Upper lobe of left lung (tissue), 6 donors: ENCODE measurements at regions not wholly inside any gene's neighbourhood (a gene's known extent, or its start where the extent isn't known, plus 50 kb on each side); places are given as distances from the start of the nearest gene placed in this dataset.

ENCODE experiments used
- ATAC-seq, 2 donors: fragments of 200-7000 bp; cut with Tn5 transposase; one replicate each; pipeline ENCODE4 v1.9.1; 2022; ENCODE audit warnings: mild to moderate bottlenecking in 2 of 2, moderate library complexity in 2 of 2; ENCODE audit not compliant: low FRiP score in 2 of 2
- DNase-seq, 2 donors: peaks; one replicate each; pipeline ENCODE4 v3.0.0-alpha.2; 2019 to 2020
- H3K27ac ChIP-seq, 4 donors: fragments of 200-600 bp; sonication (generic); one replicate each; pipeline ENCODE4 v1.5.1; 2016 to 2019
- H3K27me3 ChIP-seq, 4 donors: fragments of 200-600 bp; sonication (generic); one replicate each; pipeline ENCODE4 v1.5.1; 2017 to 2019
- H3K36me3 ChIP-seq, 4 donors: fragments of 200-600 bp; sonication (generic); one replicate each; pipeline ENCODE4 v1.5.1; 2016 to 2019
- H3K4me1 ChIP-seq, 4 donors: fragments of 200-600 bp; sonication (generic); one replicate each; pipeline ENCODE4 v1.5.1; 2018 to 2019
- H3K4me3 ChIP-seq, 4 donors: fragments of 200-600 bp; sonication (generic); one replicate each; pipeline ENCODE4 v1.5.1; 2017 to 2019; ENCODE audit warnings: mild to moderate bottlenecking in 2 of 4, moderate library complexity in 1 of 4
- H3K9me3 ChIP-seq, 4 donors: fragments of 200-600 bp; sonication (generic); one replicate each; pipeline ENCODE4 v1.5.1; 2018 to 2019
- POLR2AphosphoS5 ChIP-seq, 2 donors: sonication (generic); formaldehyde crosslinking; IDR thresholded peaks; one replicate each; pipeline ENCODE4 v1.5.1; 2017; ENCODE audit warnings: antibody characterized with exemption in 2 of 2
- WGBS, 2 donors: methylation state at CpG; one replicate each; pipeline ENCODE4 v1.1.5; 2017 to 2018; 5-methylcytosine and 5-hydroxymethylcytosine counted together
- TF ChIP-seq, protein P1 (sequence below), 6 experiments: fragments of 450-650 bp in 4 of 6; fragments of 200-600 bp in 2 of 6; sonication (generic) in 2 of 6; IDR thresholded peaks; one replicate each; pipeline ENCODE4 v1.5.1; 2016 to 2019; ENCODE audit warnings: antibody characterized with exemption in 6 of 6
- donor health status: DM: no; HTN: no; CAD: no; lungs with moderate emphysema.
- donor health status: DM: no; HTN: yes; CAD: no; lungs with severe emphysema.

DNA sequence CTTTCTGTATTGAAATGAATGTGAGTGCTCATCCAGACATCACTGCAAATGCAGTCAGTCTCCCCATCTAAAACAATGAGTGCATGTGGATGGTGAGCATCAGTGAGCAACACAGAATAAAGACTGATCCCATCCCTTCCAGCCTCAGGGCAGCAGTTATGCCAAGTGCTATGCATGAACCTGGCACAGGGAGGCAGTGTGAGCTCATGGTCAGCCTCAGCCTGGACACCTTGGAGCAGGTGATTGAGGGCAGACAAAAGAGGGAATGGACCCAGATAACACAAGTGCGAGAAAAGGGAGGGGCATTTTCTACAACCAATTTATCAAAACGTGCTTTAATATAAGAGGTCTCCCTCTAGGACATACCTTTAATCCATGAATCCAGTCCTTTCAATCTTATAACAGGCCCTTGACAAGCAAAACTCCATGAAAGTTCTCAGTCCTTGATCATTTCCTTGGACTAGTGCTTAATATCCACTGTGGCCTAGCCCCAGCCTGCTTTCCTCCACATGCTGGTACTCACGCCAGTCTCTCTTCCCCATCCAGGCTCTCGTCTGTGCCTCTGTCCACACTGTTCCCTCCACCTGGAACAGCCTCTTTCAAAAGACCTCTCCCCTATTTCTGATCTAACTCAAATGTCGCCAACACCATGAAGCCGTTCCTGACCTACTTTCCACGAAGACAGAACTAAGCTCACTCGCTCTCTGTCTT lies 50.5 kb upstream of the LRRC55 start:
- H3K36me3 ChIP-seq, result no peaks in the 10 kb centered on the region
- no peaks in the 10 kb centered on the region for H3K9me3 ChIP-seq
- no peak overlapping the region for H3K4me3 ChIP-seq
- ATAC-seq (peak; percentile 20 to 61), DNase-seq (peak in 1 of 2 donors; percentile 27)
- 75 to 78% methylated on average over 8 of the region's 8 CpGs for WGBS, 2 donors
- TF ChIP-seq, protein P1, sequence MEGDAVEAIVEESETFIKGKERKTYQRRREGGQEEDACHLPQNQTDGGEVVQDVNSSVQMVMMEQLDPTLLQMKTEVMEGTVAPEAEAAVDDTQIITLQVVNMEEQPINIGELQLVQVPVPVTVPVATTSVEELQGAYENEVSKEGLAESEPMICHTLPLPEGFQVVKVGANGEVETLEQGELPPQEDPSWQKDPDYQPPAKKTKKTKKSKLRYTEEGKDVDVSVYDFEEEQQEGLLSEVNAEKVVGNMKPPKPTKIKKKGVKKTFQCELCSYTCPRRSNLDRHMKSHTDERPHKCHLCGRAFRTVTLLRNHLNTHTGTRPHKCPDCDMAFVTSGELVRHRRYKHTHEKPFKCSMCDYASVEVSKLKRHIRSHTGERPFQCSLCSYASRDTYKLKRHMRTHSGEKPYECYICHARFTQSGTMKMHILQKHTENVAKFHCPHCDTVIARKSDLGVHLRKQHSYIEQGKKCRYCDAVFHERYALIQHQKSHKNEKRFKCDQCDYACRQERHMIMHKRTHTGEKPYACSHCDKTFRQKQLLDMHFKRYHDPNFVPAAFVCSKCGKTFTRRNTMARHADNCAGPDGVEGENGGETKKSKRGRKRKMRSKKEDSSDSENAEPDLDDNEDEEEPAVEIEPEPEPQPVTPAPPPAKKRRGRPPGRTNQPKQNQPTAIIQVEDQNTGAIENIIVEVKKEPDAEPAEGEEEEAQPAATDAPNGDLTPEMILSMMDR (IDR thresholded peaks at IDR 0.05), result peak in 5 of 6 experiments; percentile 38 to 61 (median 52)
- no peak for TF ChIP-seq POLR2AphosphoS5 (IDR thresholded peaks at IDR 0.05)
- no peak overlapping the region for H3K27ac ChIP-seq
- H3K27me3 ChIP-seq, result no peaks in the 10 kb centered on the region
- no peaks in the 10 kb centered on the region for H3K4me1 ChIP-seq
